Activated CD8-positive, alpha-beta T cell treated with anti-CD3 and anti-CD28 coated beads for 36 hours (primary cell): ENCODE measurements at regions not wholly inside any gene's neighbourhood (a gene's known extent, or its start where the extent isn't known, plus 50 kb on each side); places are given as distances from the start of the nearest gene placed in this dataset.

ENCODE experiments used
- ATAC-seq: fragments of 200-7000 bp; cut with Tn5 transposase; one replicate; pipeline ENCODE4 v1.10.0; 2021; ENCODE audit warnings: mild to moderate bottlenecking, moderate library complexity
- CTCF ChIA-PET: fragments of 350-600 bp; sonication (Branson Sonifier 250); formaldehyde crosslinking; loops from one replicate; lab custom pipeline; 2021; ENCODE audit warnings: antibody characterized with exemption; lab: Charles Lee
- POLR2A ChIA-PET: fragments of 350-600 bp; sonication (Branson Sonifier 250); formaldehyde crosslinking; loops from one replicate; lab custom pipeline; 2021; ENCODE audit warnings: antibody characterized with exemption; lab: Charles Lee
- DNase-seq: peaks from one replicate; pipeline ENCODE4 v3.0.0-alpha.2; 2020
- H3K27ac Mint-ChIP-seq: one replicate; pipeline ENCODE4 v1.8.0; 2021; ENCODE audit warnings: mild to moderate bottlenecking, mixed read lengths
- H3K27me3 Mint-ChIP-seq: one replicate; pipeline ENCODE4 v1.8.0; 2021; ENCODE audit warnings: mixed read lengths
- H3K36me3 Mint-ChIP-seq: one replicate; pipeline ENCODE4 v1.8.0; 2021; ENCODE audit warnings: low read depth, mixed read lengths
- H3K4me1 Mint-ChIP-seq: one replicate; pipeline ENCODE4 v1.8.0; 2021; ENCODE audit warnings: low read depth, mixed read lengths
- H3K4me3 Mint-ChIP-seq: one replicate; pipeline ENCODE4 v1.8.0; 2021; ENCODE audit warnings: mild to moderate bottlenecking, moderate library complexity, mixed read lengths
- H3K9me3 Mint-ChIP-seq: one replicate; pipeline ENCODE4 v1.8.0; 2021; ENCODE audit warnings: mixed read lengths
- CTCF ChIP-seq: fragments of 200-600 bp; IDR thresholded peaks from one replicate; pipeline ENCODE4 v1.8.0; 2022; ENCODE audit warnings: antibody characterized with exemption, mild to moderate bottlenecking
- intact Hi-C: fragments of 100-400 bp; cut with micrococcal nuclease; formaldehyde crosslinking; loops from one replicate; pipeline ENCODE4 v1.10.0; 2022

- H3K27ac Mint-ChIP-seq = no peak overlapping the region
- TF ChIP-seq CTCF = no peak
- ATAC-seq = no peak
- intact Hi-C loops = no loop called here
- H3K4me1 Mint-ChIP-seq = peaks cover 3% of the 10 kb centered on the region
- no peaks in the 10 kb centered on the region for H3K36me3 Mint-ChIP-seq
- DNase-seq = no peak
- no peaks in the 10 kb centered on the region for H3K27me3 Mint-ChIP-seq
- no peak overlapping the region for H3K4me3 Mint-ChIP-seq
- CTCF ChIA-PET = interaction anchor here (4.6 kb wide), 1 partner anchor 9 kb away, joined by 16 read pairs; no protein-coding TSS in a partner anchor
- POLR2A ChIA-PET = no interaction called here
- H3K9me3 Mint-ChIP-seq = no peaks in the 10 kb centered on the region
These were observed 108.0 kb upstream of the TBC1D5 start for GRCh38 chr3:17850448-17850847.

GRCh38 chr3:17848102-17848501 is 105.7 kb upstream of the TBC1D5 start:
- DNase-seq (no peak), ATAC-seq (no peak)
- Mint-ChIP-seq H3K9me3 (no peaks in the 10 kb centered on the region), H3K27me3 (no peaks in the 10 kb centered on the region), H3K36me3 (no peaks in the 10 kb centered on the region), H3K27ac (no peak overlapping the region), H3K4me1 (peaks cover 3% of the 10 kb centered on the region), H3K4me3 (no peak overlapping the region)
- no peak for TF ChIP-seq CTCF
- POLR2A ChIA-PET = no interaction called here
- CTCF ChIA-PET = no interaction called here
- intact Hi-C loops = loop anchor here (10.0 kb wide), 2 partner anchors 203 to 593 kb away; no protein-coding TSS in a partner anchor

GRCh38 chr3:17847156-17847555 is 104.7 kb upstream of the TBC1D5 start:
- no peak overlapping the region for H3K27ac Mint-ChIP-seq
- ChIA-PET POLR2A (no interaction called here), CTCF (no interaction called here)
- no peaks in the 10 kb centered on the region for H3K27me3 Mint-ChIP-seq
- no peaks in the 10 kb centered on the region for H3K36me3 Mint-ChIP-seq
- peaks cover under 1% of the 10 kb centered on the region for H3K4me1 Mint-ChIP-seq
- no peak overlapping the region for H3K4me3 Mint-ChIP-seq
- DNase-seq (no peak), ATAC-seq (no peak)
- TF ChIP-seq CTCF = no peak
- H3K9me3 Mint-ChIP-seq = no peaks in the 10 kb centered on the region
- intact Hi-C loops = loop anchor here (10.0 kb wide), 2 partner anchors 202 to 592 kb away; no protein-coding TSS in a partner anchor

- no peaks in the 10 kb centered on the region for H3K4me1 Mint-ChIP-seq
- no peak overlapping the region for H3K4me3 Mint-ChIP-seq
- H3K27me3 Mint-ChIP-seq = no peaks in the 10 kb centered on the region
- H3K36me3 Mint-ChIP-seq = no peaks in the 10 kb centered on the region
- no peaks in the 10 kb centered on the region for H3K9me3 Mint-ChIP-seq
- no peak for ATAC-seq
- CTCF ChIA-PET = no interaction called here
- intact Hi-C loops = loop anchor here (10.0 kb wide), 2 partner anchors 202 to 592 kb away; no protein-coding TSS in a partner anchor
- no peak for DNase-seq
- H3K27ac Mint-ChIP-seq = no peak overlapping the region
- POLR2A ChIA-PET = no interaction called here
- no peak for TF ChIP-seq CTCF
These were observed 104.0 kb upstream of the TBC1D5 start for GRCh38 chr3:17846466-17846865.

GRCh38 chr3:17845026-17845812 is 102.8 kb upstream of the TBC1D5 start:
- no peak for DNase-seq
- no peak overlapping the region for H3K27ac Mint-ChIP-seq
- POLR2A ChIA-PET = no interaction called here
- no peaks in the 10 kb centered on the region for H3K36me3 Mint-ChIP-seq
- no peaks in the 10 kb centered on the region for H3K9me3 Mint-ChIP-seq
- CTCF ChIA-PET = no interaction called here
- intact Hi-C loops = loop anchor here (10.0 kb wide), 2 partner anchors 200 to 590 kb away; no protein-coding TSS in a partner anchor
- no peak overlapping the region for H3K4me3 Mint-ChIP-seq
- H3K4me1 Mint-ChIP-seq = no peaks in the 10 kb centered on the region
- TF ChIP-seq CTCF = no peak
- no peak for ATAC-seq
- no peaks in the 10 kb centered on the region for H3K27me3 Mint-ChIP-seq
